Skin epidermis (tissue), 12 donors: ENCODE measurements at regions not wholly inside any gene's neighbourhood (a gene's known extent, or its start where the extent isn't known, plus 50 kb on each side); places are given as distances from the start of the nearest gene placed in this dataset.

Source experiments
- H3K27ac ChIP-seq, 21 experiments: fragments of 200-600 bp; sonication (generic) in 11 of 21; one replicate each; pipeline ENCODE4 v1.5.0; 2020; ENCODE audit warnings: mild to moderate bottlenecking in 3 of 21, inconsistent platforms in 2 of 21, moderate library complexity in 2 of 21
- H3K4me3 ChIP-seq, 7 experiments: fragments of 200-600 bp; sonication (generic) in 2 of 7; one replicate each; pipeline ENCODE4 v1.5.0; 2020; ENCODE audit warnings: inconsistent platforms in 2 of 7, mild to moderate bottlenecking in 2 of 7, moderate library complexity in 1 of 7

- Histone ChIP-seq H3K27ac (no peak overlapping the region), H3K4me3 (no peak overlapping the region)
These were observed 75.3 kb downstream of the SIK1 start for GRCh38 chr21:43351501-43352153.

- peak overlapping the region in 6 of 21 experiments; percentile 19 to 85 (median 50) for H3K27ac ChIP-seq
- no peak overlapping the region for H3K4me3 ChIP-seq
These were observed 77.3 kb downstream of the SIK1 start for GRCh38 chr21:43349644-43350043.

GRCh38 chr21:43348801-43349261, 78.1 kb downstream of the SIK1 start:
- Histone ChIP-seq H3K27ac (peak overlapping the region in 18 of 21 experiments; percentile 9 to 85 (median 69)), H3K4me3 (no peak overlapping the region)

- Histone ChIP-seq H3K4me3 (no peak overlapping the region), H3K27ac (peak overlapping the region in 19 of 21 experiments; percentile 9 to 85 (median 68))
These were observed 78.7 kb downstream of the SIK1 start for GRCh38 chr21:43348170-43348766.

- Histone ChIP-seq H3K27ac (peak overlapping the region in 13 of 21 experiments; percentile 9 to 85 (median 73)), H3K4me3 (no peak overlapping the region)
These were observed 79.3 kb downstream of the SIK1 start for GRCh38 chr21:43347461-43348169.

GRCh38 chr21:43346551-43346950, 80.4 kb downstream of the SIK1 start:
- Histone ChIP-seq H3K4me3 (no peak overlapping the region), H3K27ac (peak overlapping the region in 2 of 21 experiments; percentile 24 to 75)

- Histone ChIP-seq H3K4me3 (no peak overlapping the region), H3K27ac (peak overlapping the region in 3 of 21 experiments; percentile 14 to 76 (median 24))
These were observed 81.1 kb downstream of the SIK1 start for GRCh38 chr21:43345746-43346409.

- Histone ChIP-seq H3K4me3 (no peak overlapping the region), H3K27ac (peak overlapping the region in 9 of 21 experiments; percentile 10 to 76 (median 55))
These were observed 81.7 kb downstream of the SIK1 start for GRCh38 chr21:43345046-43345745.

GRCh38 chr21:43343992-43344886, 82.7 kb downstream of the SIK1 start:
- Histone ChIP-seq H3K4me3 (no peak overlapping the region), H3K27ac (peak overlapping the region in 13 of 21 experiments; percentile 1 to 76 (median 56))

- H3K27ac ChIP-seq, result peak overlapping the region in 11 of 21 experiments; percentile 12 to 76 (median 56)
- no peak overlapping the region for H3K4me3 ChIP-seq
These were observed 83.6 kb downstream of the SIK1 start for GRCh38 chr21:43343095-43343991.

GRCh38 chr21:43342301-43342881, 84.5 kb downstream of the SIK1 start:
- Histone ChIP-seq H3K4me3 (no peak overlapping the region), H3K27ac (no peak overlapping the region)

- Histone ChIP-seq H3K27ac (peak overlapping the region in 3 of 21 experiments; percentile 15 to 37 (median 24)), H3K4me3 (no peak overlapping the region)
These were observed 85.4 kb downstream of the SIK1 start for GRCh38 chr21:43341378-43342161.

GRCh38 chr21:43340491-43341377, 86.2 kb downstream of the SIK1 start:
- H3K4me3 ChIP-seq, result no peak overlapping the region
- peak overlapping the region in 4 of 21 experiments; percentile 15 to 37 (median 20) for H3K27ac ChIP-seq

- no peak overlapping the region for H3K4me3 ChIP-seq
These were observed 87.3 kb downstream of the SIK1 start for GRCh38 chr21:43339668-43340067.

GRCh38 chr21:43338951-43339350, 88.0 kb downstream of the SIK1 start:
- no peak overlapping the region for H3K4me3 ChIP-seq
- H3K27ac ChIP-seq, result peak overlapping the region in 1 of 21 experiments; percentile 38

More at GRCh38 chr21:43339668-43340067, 87.3 kb downstream of the SIK1 start:
- H3K27ac ChIP-seq, result peak overlapping the region in 2 of 21 experiments; percentile 2 to 38
